WTC11 (cell line): ENCODE measurements at regions not wholly inside any gene's neighbourhood (a gene's known extent, or its start where the extent isn't known, plus 50 kb on each side); places are given as distances from the start of the nearest gene placed in this dataset.

ENCODE experiments used
- CBFB ChIP-seq: sonication (generic); formaldehyde crosslinking; IDR thresholded peaks from 2 replicates; pipeline ENCODE4 v1.8.1; 2022; ENCODE audit warnings: mild to moderate bottlenecking, low read depth, missing genetic modification reagents
- CREM ChIP-seq: sonication (generic); formaldehyde crosslinking; IDR thresholded peaks from 2 replicates; pipeline ENCODE4 v1.8.1; 2022; ENCODE audit warnings: mild to moderate bottlenecking, missing genetic modification reagents, moderate library complexity
- CTCF ChIP-seq: fragments of 200-600 bp; IDR thresholded peaks from 2 replicates; pipeline ENCODE4 v1.8.0; 2022; ENCODE audit warnings: antibody characterized with exemption
- ESRRA ChIP-seq: sonication (generic); formaldehyde crosslinking; IDR thresholded peaks from 2 replicates; pipeline ENCODE4 v1.8.1; 2022; ENCODE audit warnings: mild to moderate bottlenecking, missing genetic modification reagents, borderline replicate concordance
- ETV6 ChIP-seq: sonication (generic); formaldehyde crosslinking; IDR thresholded peaks from 2 replicates; pipeline ENCODE4 v1.8.1; 2022; ENCODE audit warnings: mild to moderate bottlenecking, missing genetic modification reagents
- FOXK1 ChIP-seq: sonication (generic); formaldehyde crosslinking; IDR thresholded peaks from 2 replicates; pipeline ENCODE4 v1.8.0; 2022; ENCODE audit warnings: mild to moderate bottlenecking, moderate library complexity, missing genetic modification reagents
- IRF2 ChIP-seq: sonication (generic); formaldehyde crosslinking; IDR thresholded peaks from 2 replicates; pipeline ENCODE4 v1.8.0; 2022; ENCODE audit warnings: low read depth, missing genetic modification reagents, borderline replicate concordance
- NFE2L1 ChIP-seq: sonication (generic); formaldehyde crosslinking; IDR thresholded peaks from 2 replicates; pipeline ENCODE4 v1.8.1; 2023; ENCODE audit warnings: missing genetic modification reagents
- SMAD3 ChIP-seq: sonication (generic); formaldehyde crosslinking; IDR thresholded peaks from 2 replicates; pipeline ENCODE4 v1.8.0; 2022; ENCODE audit warnings: missing genetic modification reagents, mild to moderate bottlenecking, borderline replicate concordance
- TP53 ChIP-seq: sonication (generic); formaldehyde crosslinking; IDR thresholded peaks from 2 replicates; pipeline ENCODE4 v1.8.1; 2023; ENCODE audit warnings: mild to moderate bottlenecking, missing genetic modification reagents
- ZNF423 ChIP-seq: fragments of 250-450 bp; sonication (Bioruptor Pico); IDR thresholded peaks from 2 replicates; pipeline ENCODE4 v2.1.2; 2022; ENCODE audit warnings: mild to moderate bottlenecking, moderate library complexity
- TF ChIP-seq, protein P1 (sequence below): sonication (generic); formaldehyde crosslinking; IDR thresholded peaks from 2 replicates; pipeline ENCODE4 v1.8.0; 2022; ENCODE audit warnings: mild to moderate bottlenecking, missing genetic modification reagents
- TF ChIP-seq, protein P2 (sequence below): sonication (generic); formaldehyde crosslinking; IDR thresholded peaks from 2 replicates; pipeline ENCODE4 v1.8.0; 2022; ENCODE audit warnings: mild to moderate bottlenecking, missing genetic modification reagents
- TF ChIP-seq, protein P3 (sequence below): sonication (generic); formaldehyde crosslinking; IDR thresholded peaks from 2 replicates; pipeline ENCODE4 v1.8.0; 2023; ENCODE audit warnings: missing genetic modification reagents

DNA sequence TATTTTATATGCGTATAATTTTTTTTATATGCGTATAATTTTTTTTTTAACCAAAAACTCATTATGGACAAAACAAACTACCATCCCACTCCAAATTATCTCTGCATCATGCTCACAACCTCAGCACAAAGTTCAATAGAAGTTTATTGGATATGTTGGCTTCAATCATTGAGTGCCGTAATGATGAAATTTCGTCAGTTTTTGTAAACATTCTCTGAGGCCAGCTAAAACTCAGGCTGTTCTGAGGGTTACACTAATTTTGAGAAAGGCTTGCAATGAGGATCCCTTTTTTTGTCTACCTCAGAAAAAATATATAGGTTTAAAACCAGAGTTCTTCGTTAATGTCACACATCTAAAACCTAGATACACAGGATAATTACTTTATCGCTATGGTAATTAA lies 1253.2 kb downstream of the EFNA5 start:
- TF ChIP-seq CTCF (no peak), CREM (no peak), IRF2 (CRISPR knock-in tag) (no peak), SMAD3 (CRISPR knock-in tag) (no peak), CBFB (CRISPR knock-in tag) (no peak), TP53 (no peak), ESRRA (no peak), ZNF423 (no peak), ETV6 (no peak), NFE2L1 (CRISPR knock-in tag) (no peak), FOXK1 (no peak)
- TF ChIP-seq, protein P1, sequence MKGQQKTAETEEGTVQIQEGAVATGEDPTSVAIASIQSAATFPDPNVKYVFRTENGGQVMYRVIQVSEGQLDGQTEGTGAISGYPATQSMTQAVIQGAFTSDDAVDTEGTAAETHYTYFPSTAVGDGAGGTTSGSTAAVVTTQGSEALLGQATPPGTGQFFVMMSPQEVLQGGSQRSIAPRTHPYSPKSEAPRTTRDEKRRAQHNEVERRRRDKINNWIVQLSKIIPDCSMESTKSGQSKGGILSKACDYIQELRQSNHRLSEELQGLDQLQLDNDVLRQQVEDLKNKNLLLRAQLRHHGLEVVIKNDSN (CRISPR knock-in tag) = no peak
- TF ChIP-seq, protein P2, sequence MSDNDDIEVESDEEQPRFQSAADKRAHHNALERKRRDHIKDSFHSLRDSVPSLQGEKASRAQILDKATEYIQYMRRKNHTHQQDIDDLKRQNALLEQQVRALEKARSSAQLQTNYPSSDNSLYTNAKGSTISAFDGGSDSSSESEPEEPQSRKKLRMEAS = no peak
- TF ChIP-seq, protein P3, sequence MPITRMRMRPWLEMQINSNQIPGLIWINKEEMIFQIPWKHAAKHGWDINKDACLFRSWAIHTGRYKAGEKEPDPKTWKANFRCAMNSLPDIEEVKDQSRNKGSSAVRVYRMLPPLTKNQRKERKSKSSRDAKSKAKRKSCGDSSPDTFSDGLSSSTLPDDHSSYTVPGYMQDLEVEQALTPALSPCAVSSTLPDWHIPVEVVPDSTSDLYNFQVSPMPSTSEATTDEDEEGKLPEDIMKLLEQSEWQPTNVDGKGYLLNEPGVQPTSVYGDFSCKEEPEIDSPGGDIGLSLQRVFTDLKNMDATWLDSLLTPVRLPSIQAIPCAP (CRISPR knock-in tag) = no peak
